ENCODE measurements at regions not wholly inside any gene's neighbourhood (a gene's known extent, or its start where the extent isn't known, plus 50 kb on each side); places are given as distances from the start of the nearest gene placed in this dataset.

GRCh38 chrX:42248226-42248625, 324.9 kb upstream of the CASK start:
- intact Hi-C loops (cut with DNase I; ENCODE audit: low total_unique reads): no loop called here
- Histone ChIP-seq H3K27ac (no peak overlapping the region), H3K4me1 (no peaks in the 10 kb centered on the region), H3K36me3 (no peaks in the 10 kb centered on the region), H3K9me3 (no peaks in the 10 kb centered on the region), H3K27me3 (no peaks in the 10 kb centered on the region), H3K4me3 (no peak overlapping the region)
- TF ChIP-seq CTCF (IDR thresholded peaks at IDR 0.05) (no peak), EP300 (IDR thresholded peaks at IDR 0.05; ENCODE audit: low read depth) (no peak), POLR2AphosphoS5 (IDR thresholded peaks at IDR 0.05) (no peak), POLR2A (IDR thresholded peaks at IDR 0.05) (no peak)
- no peak for DNase-seq
- in situ Hi-C loops (cut with MboI; ENCODE audit: low pct_ligation_motif_present in 1 of 4, low pct_unique_long_range_greater_than_20kb in 1 of 4, low sequenced_read_pairs in 3 of 4): no loop called here
- WGBS, 2 donors (ENCODE audit: low coverage in 1 of 2): 83 to 95% methylated on average over 4 of the region's 4 CpGs

- intact Hi-C loops (cut with DNase I; ENCODE audit: low total_unique reads): no loop called here
- Histone ChIP-seq H3K4me3 (no peak overlapping the region), H3K27me3 (no peaks in the 10 kb centered on the region), H3K36me3 (no peaks in the 10 kb centered on the region), H3K27ac (no peak overlapping the region), H3K9me3 (no peaks in the 10 kb centered on the region), H3K4me1 (no peaks in the 10 kb centered on the region)
- DNase-seq: no peak
- WGBS, 2 donors (ENCODE audit: low coverage in 1 of 2): 40 to 75% methylated on average over 4 to 6 of the region's 6 CpGs
- in situ Hi-C loops (cut with MboI; ENCODE audit: low pct_ligation_motif_present in 1 of 4, low pct_unique_long_range_greater_than_20kb in 1 of 4, low sequenced_read_pairs in 3 of 4): no loop called here
- no peak for TF ChIP-seq EP300 (IDR thresholded peaks at IDR 0.05; ENCODE audit: low read depth)
Observed at GRCh38 chrX:42247241-42247640, 323.9 kb upstream of the CASK start.

GRCh38 chrX:42246814-42247213, 323.5 kb upstream of the CASK start:
- intact Hi-C loops (cut with DNase I; ENCODE audit: low total_unique reads): no loop called here
- Histone ChIP-seq H3K27ac (no peak overlapping the region), H3K9me3 (no peaks in the 10 kb centered on the region), H3K36me3 (no peaks in the 10 kb centered on the region), H3K4me3 (no peak overlapping the region), H3K27me3 (no peaks in the 10 kb centered on the region), H3K4me1 (no peaks in the 10 kb centered on the region)
- 27% methylated on average over 7 of the region's 7 CpGs; no CpG with 5 or more reads in 1 of the 2 donors for WGBS, 2 donors (ENCODE audit: low coverage in 1 of 2)
- DNase-seq: no peak
- TF ChIP-seq CTCF (IDR thresholded peaks at IDR 0.05): no peak
- no peak for TF ChIP-seq POLR2A (IDR thresholded peaks at IDR 0.05)
- TF ChIP-seq EP300 (IDR thresholded peaks at IDR 0.05; ENCODE audit: low read depth): no peak
- no peak for TF ChIP-seq POLR2AphosphoS5 (IDR thresholded peaks at IDR 0.05)
- in situ Hi-C loops (cut with MboI; ENCODE audit: low pct_ligation_motif_present in 1 of 4, low pct_unique_long_range_greater_than_20kb in 1 of 4, low sequenced_read_pairs in 3 of 4): no loop called here

GRCh38 chrX:42242004-42242403, 318.6 kb upstream of the CASK start:
- no peaks in the 10 kb centered on the region for H3K27me3 ChIP-seq
- DNase-seq: no peak
- no peaks in the 10 kb centered on the region for H3K4me1 ChIP-seq
- TF ChIP-seq EP300 (IDR thresholded peaks at IDR 0.05; ENCODE audit: low read depth) (no peak), CTCF (IDR thresholded peaks at IDR 0.05) (no peak), POLR2A (IDR thresholded peaks at IDR 0.05) (no peak), POLR2AphosphoS5 (IDR thresholded peaks at IDR 0.05) (no peak)
- H3K27ac ChIP-seq: no peak overlapping the region
- H3K4me3 ChIP-seq: no peak overlapping the region
- intact Hi-C loops (cut with DNase I; ENCODE audit: low total_unique reads) (no loop called here), in situ Hi-C loops (cut with MboI; ENCODE audit: low pct_ligation_motif_present in 1 of 4, low pct_unique_long_range_greater_than_20kb in 1 of 4, low sequenced_read_pairs in 3 of 4) (no loop called here)
- H3K9me3 ChIP-seq: no peaks in the 10 kb centered on the region
- no peaks in the 10 kb centered on the region for H3K36me3 ChIP-seq
- 73% methylated on average over 6 of the region's 6 CpGs; no CpG with 5 or more reads in 1 of the 2 donors for WGBS, 2 donors (ENCODE audit: low coverage in 1 of 2)

GRCh38 chrX:42241421-42241820, 318.1 kb upstream of the CASK start:
- H3K9me3 ChIP-seq: no peaks in the 10 kb centered on the region
- no peak overlapping the region for H3K27ac ChIP-seq
- intact Hi-C loops (cut with DNase I; ENCODE audit: low total_unique reads): no loop called here
- no peak for DNase-seq
- H3K27me3 ChIP-seq: no peaks in the 10 kb centered on the region
- WGBS, 2 donors (ENCODE audit: low coverage in 1 of 2): 60 to 86% methylated on average over 1 of the region's 1 CpG
- no peak overlapping the region for H3K4me3 ChIP-seq
- TF ChIP-seq POLR2A (IDR thresholded peaks at IDR 0.05) (no peak), POLR2AphosphoS5 (IDR thresholded peaks at IDR 0.05) (no peak), EP300 (IDR thresholded peaks at IDR 0.05; ENCODE audit: low read depth) (no peak), CTCF (IDR thresholded peaks at IDR 0.05) (no peak)
- H3K36me3 ChIP-seq: no peaks in the 10 kb centered on the region
- in situ Hi-C loops (cut with MboI; ENCODE audit: low pct_ligation_motif_present in 1 of 4, low pct_unique_long_range_greater_than_20kb in 1 of 4, low sequenced_read_pairs in 3 of 4): no loop called here
- no peaks in the 10 kb centered on the region for H3K4me1 ChIP-seq

All from transverse colon (tissue), 4 donors.